Kasumi-1 (cell line): ENCODE measurements at regions not wholly inside any gene's neighbourhood (a gene's known extent, or its start where the extent isn't known, plus 50 kb on each side); places are given as distances from the start of the nearest gene placed in this dataset.

Source experiments
- DNase-seq, 2 experiments: peaks; one replicate each; lab custom pipeline; 2025; lab: John Stamatoyannopoulos, UW

GRCh38 chr9:95670122-95670521 lies 153.4 kb upstream of the PTCH1 start:
- DNase-seq = no peak

GRCh38 chr9:95669253-95669652 lies 152.5 kb upstream of the PTCH1 start:
- no peak for DNase-seq

- DNase-seq = no peak
These were observed 151.0 kb upstream of the PTCH1 start for GRCh38 chr9:95667789-95668188.

- no peak for DNase-seq
These were observed 150.0 kb upstream of the PTCH1 start for GRCh38 chr9:95666785-95667155.

- DNase-seq = no peak
These were observed 149.5 kb upstream of the PTCH1 start for GRCh38 chr9:95666096-95666784.

GRCh38 chr9:95653246-95653645 lies 136.5 kb upstream of the PTCH1 start:
- DNase-seq = no peak

- no peak for DNase-seq
These were observed 133.9 kb upstream of the PTCH1 start for GRCh38 chr9:95650720-95651119.

- DNase-seq = no peak
These were observed 133.0 kb upstream of the PTCH1 start for GRCh38 chr9:95649801-95650213.

- DNase-seq = no peak
These were observed 131.5 kb upstream of the PTCH1 start for GRCh38 chr9:95648225-95648624.

GRCh38 chr9:95645992-95646391 lies 129.2 kb upstream of the PTCH1 start:
- no peak for DNase-seq

GRCh38 chr9:95645579-95645978 lies 128.8 kb upstream of the PTCH1 start:
- DNase-seq = no peak

GRCh38 chr9:95644377-95644776 lies 127.6 kb upstream of the PTCH1 start:
- DNase-seq = no peak

- DNase-seq = no peak
These were observed 126.8 kb upstream of the PTCH1 start for GRCh38 chr9:95643619-95644018.

GRCh38 chr9:95642189-95642588 lies 125.4 kb upstream of the PTCH1 start:
- DNase-seq = no peak

- DNase-seq = no peak
These were observed 124.8 kb upstream of the PTCH1 start for GRCh38 chr9:95641586-95641985.

GRCh38 chr9:95640336-95640735 lies 123.6 kb upstream of the PTCH1 start:
- DNase-seq = no peak

GRCh38 chr9:95635986-95636671 lies 119.4 kb upstream of the PTCH1 start:
- DNase-seq = no peak

GRCh38 chr9:95634536-95634935 lies 117.8 kb upstream of the PTCH1 start:
- DNase-seq = no peak

GRCh38 chr9:95634114-95634513 lies 117.3 kb upstream of the PTCH1 start:
- no peak for DNase-seq

- no peak for DNase-seq
These were observed 112.8 kb upstream of the PTCH1 start for GRCh38 chr9:95629585-95629984.

GRCh38 chr9:95627802-95628201 lies 111.0 kb upstream of the PTCH1 start:
- no peak for DNase-seq

GRCh38 chr9:95626885-95627558 lies 110.3 kb upstream of the PTCH1 start:
- no peak for DNase-seq

- DNase-seq = no peak
These were observed 109.6 kb upstream of the PTCH1 start for GRCh38 chr9:95626341-95626740.
